ENCODE measurements at regions not wholly inside any gene's neighbourhood (a gene's known extent, or its start where the extent isn't known, plus 50 kb on each side); places are given as distances from the start of the nearest gene placed in this dataset.

GRCh38 chr10:94230134-94230785, 132.5 kb downstream of the NOC3L start:
- no peak for FAIRE-seq
- no peak overlapping the region for H3K4me3 ChIP-seq (ENCODE audit: low read length in 3 of 3)

DNA sequence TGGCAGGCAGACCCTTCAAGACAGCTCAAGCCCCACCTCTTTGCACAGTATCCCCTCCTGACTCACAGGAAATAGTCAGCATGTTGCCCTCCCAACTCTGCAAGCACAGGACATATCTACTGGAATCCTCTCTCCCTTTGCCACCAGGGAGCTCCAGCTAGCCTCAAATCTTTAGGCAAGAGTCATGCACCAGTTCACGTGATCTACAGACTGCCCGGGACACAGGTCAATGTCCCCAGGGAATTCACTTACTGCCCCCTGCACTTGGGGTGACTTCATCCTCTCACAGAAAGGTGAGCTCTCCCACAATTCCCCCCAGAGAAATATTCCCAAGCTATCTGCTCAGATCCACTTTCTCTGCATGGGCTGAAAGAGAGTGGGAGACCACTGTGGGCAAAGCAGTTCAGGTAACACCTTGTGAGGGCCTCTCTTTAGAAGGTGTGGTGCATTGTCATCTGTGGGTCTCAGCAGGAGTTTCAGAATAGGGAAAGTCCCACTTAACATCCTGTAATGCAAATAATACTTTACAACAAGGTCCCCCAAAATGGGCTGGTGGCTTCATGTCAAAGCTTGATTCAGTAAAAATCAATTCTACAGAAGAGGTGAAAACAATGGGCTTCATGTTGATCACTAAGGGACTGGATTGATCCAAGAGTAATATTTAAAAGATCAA, 129.9 kb downstream of the NOC3L start:
- DNase-seq, result no peak
- intact Hi-C loops (cut with DNase I), result no loop called here
- Histone ChIP-seq H3K9ac (ENCODE audit: low read length in 3 of 3) (no peak overlapping the region), H3K36me3 (ENCODE audit: control insufficient read depth in 2 of 3, insufficient read depth in 3 of 3, low read length in 3 of 3) (no peaks in the 10 kb centered on the region), H3K4me1 (ENCODE audit: control insufficient read depth in 2 of 3, insufficient read depth in 2 of 3, low read depth in 1 of 3, low read length in 3 of 3) (no peaks in the 10 kb centered on the region), H3K27me3 (ENCODE audit: control insufficient read depth, insufficient read depth, low read length) (no peaks in the 10 kb centered on the region), H3K9me3 (ENCODE audit: control insufficient read depth in 2 of 3, insufficient read depth in 1 of 3, low read length in 3 of 3) (no peaks in the 10 kb centered on the region), H3K27ac (ENCODE audit: low read depth in 2 of 2, low read length in 2 of 2) (no peak overlapping the region), H3K4me3 (ENCODE audit: low read length in 3 of 3) (no peak overlapping the region)
- FAIRE-seq, result no peak
- TF ChIP-seq CTCF (IDR thresholded peaks at IDR 0.05; ENCODE audit: borderline replicate concordance, extremely low read depth, insufficient read depth), result no peak

More at GRCh38 chr10:94230134-94230785, 132.5 kb downstream of the NOC3L start:
- H3K27ac ChIP-seq (ENCODE audit: low read depth in 2 of 2, low read length in 2 of 2), result no peak overlapping the region
- no peak for TF ChIP-seq CTCF (IDR thresholded peaks at IDR 0.05; ENCODE audit: borderline replicate concordance, extremely low read depth, insufficient read depth)
- H3K36me3 ChIP-seq (ENCODE audit: control insufficient read depth in 2 of 3, insufficient read depth in 3 of 3, low read length in 3 of 3), result no peaks in the 10 kb centered on the region
- no peak overlapping the region for H3K9ac ChIP-seq (ENCODE audit: low read length in 3 of 3)
- no peak for DNase-seq
- H3K4me1 ChIP-seq (ENCODE audit: control insufficient read depth in 2 of 3, insufficient read depth in 2 of 3, low read depth in 1 of 3, low read length in 3 of 3), result no peaks in the 10 kb centered on the region
- intact Hi-C loops (cut with DNase I), result no loop called here
- no peaks in the 10 kb centered on the region for H3K9me3 ChIP-seq (ENCODE audit: control insufficient read depth in 2 of 3, insufficient read depth in 1 of 3, low read length in 3 of 3)
- H3K27me3 ChIP-seq (ENCODE audit: control insufficient read depth, insufficient read depth, low read length), result no peaks in the 10 kb centered on the region

DNA sequence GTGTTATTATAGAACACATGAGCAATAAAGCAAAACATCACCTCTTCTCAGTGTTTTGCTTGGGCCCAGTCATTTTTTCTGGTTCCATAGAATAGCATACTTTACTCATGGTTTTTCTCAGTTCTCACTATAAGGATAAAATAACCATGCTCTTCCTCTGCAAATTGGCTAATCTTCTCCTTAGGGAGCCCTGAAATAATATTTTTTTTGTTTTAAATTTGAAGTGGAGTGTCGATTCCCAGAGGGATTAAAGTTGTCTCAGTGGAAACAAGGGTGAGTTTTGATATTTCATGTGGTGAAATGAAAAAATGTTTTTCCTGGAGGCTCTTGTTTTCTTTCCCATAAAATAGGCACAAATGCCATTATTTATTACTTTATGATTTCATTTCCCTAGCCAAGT, 127.3 kb downstream of the NOC3L start:
- no peaks in the 10 kb centered on the region for H3K27me3 ChIP-seq (ENCODE audit: control insufficient read depth, insufficient read depth, low read length)
- no peaks in the 10 kb centered on the region for H3K36me3 ChIP-seq (ENCODE audit: control insufficient read depth in 2 of 3, insufficient read depth in 3 of 3, low read length in 3 of 3)
- no peak overlapping the region for H3K27ac ChIP-seq (ENCODE audit: low read depth in 2 of 2, low read length in 2 of 2)
- no peak overlapping the region for H3K4me3 ChIP-seq (ENCODE audit: low read length in 3 of 3)
- H3K9ac ChIP-seq (ENCODE audit: low read length in 3 of 3), result no peak overlapping the region
- FAIRE-seq (peak; percentile 6), DNase-seq (no peak)
- TF ChIP-seq CTCF (IDR thresholded peaks at IDR 0.05; ENCODE audit: borderline replicate concordance, extremely low read depth, insufficient read depth), result no peak
- no peaks in the 10 kb centered on the region for H3K4me1 ChIP-seq (ENCODE audit: control insufficient read depth in 2 of 3, insufficient read depth in 2 of 3, low read depth in 1 of 3, low read length in 3 of 3)
- no peaks in the 10 kb centered on the region for H3K9me3 ChIP-seq (ENCODE audit: control insufficient read depth in 2 of 3, insufficient read depth in 1 of 3, low read length in 3 of 3)
- intact Hi-C loops (cut with DNase I), result no loop called here
